Endometrial microvascular endothelial cells (primary cell): ENCODE measurements at regions not wholly inside any gene's neighbourhood (a gene's known extent, or its start where the extent isn't known, plus 50 kb on each side); places are given as distances from the start of the nearest gene placed in this dataset.

Experiments
- in situ Hi-C: cut with HindIII; loops from 2 replicates; pipeline ENCODE4 v1.10.0; 2017; ENCODE audit warnings: low sequenced_read_pairs, low pct_unique_long_range_greater_than_20kb; ENCODE audit errors: inconsistent ontology term

GRCh38 chr13:105341758-105342157 lies 1193.7 kb downstream of the EFNB2 start:
- in situ Hi-C loops = no loop called here

- in situ Hi-C loops = no loop called here
Measured at GRCh38 chr13:105341256-105341655, 1194.2 kb downstream of the EFNB2 start.

GRCh38 chr13:105340061-105340606 lies 1195.3 kb downstream of the EFNB2 start:
- in situ Hi-C loops = no loop called here

GRCh38 chr13:105338773-105339172 lies 1196.7 kb downstream of the EFNB2 start:
- in situ Hi-C loops = no loop called here

DNA sequence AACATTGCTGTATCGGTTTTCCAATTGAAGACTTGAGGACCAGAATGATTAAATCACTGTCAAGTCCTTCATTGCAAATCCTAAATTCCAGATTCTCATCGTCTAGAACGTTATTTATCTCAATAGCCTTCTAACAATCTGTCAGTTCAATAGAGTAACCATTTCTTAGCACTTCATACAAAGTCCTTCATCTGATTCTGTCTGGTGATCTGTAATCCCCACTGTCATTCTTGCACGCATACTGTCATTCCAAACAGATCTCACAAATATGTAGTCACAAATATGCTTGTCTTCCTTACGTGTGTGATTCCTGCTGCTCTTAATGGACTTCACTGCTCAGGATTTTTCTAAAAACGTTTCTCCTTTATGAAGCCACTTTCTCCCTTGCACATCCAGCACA lies 1197.5 kb downstream of the EFNB2 start:
- in situ Hi-C loops = no loop called here

DNA sequence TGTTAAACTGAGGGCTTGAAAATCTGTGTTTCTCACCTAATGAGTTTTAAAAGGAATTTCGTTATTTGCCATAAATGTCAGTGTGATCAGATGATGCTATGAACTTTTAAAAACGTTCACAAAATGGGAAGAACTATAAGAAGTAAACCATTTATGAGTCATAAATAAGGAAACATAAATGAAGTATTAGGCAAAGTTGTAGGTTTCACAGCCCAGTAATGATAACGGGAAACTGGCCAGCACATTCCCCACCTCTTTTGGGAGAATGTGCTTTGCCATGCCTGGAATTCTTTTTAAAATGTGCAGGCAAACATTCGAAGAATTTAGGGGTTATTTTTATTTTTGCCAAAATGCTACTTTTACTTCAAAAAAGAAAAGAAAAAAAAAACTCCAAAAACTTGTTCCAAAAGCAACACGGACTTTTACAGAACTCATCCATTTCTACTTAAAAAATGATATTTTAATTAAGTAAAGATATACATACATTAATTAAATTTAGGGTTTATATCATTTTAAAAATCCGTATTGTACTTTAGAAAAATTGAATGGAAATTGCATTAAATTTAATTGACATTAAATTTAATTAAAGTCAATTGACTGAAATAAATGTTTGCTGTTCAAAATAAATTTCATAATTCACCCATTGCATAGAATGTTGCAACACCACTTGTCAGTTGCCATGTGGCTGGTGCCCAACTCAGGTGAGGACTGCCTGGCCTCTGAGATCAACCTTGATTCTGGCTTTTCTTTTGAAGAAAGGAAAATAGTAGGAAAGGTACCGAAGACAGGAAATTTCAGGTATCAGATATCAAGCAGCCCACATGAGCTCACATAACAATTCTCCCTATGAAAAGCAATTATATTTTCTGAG lies 1198.5 kb downstream of the EFNB2 start:
- in situ Hi-C loops = no loop called here

DNA sequence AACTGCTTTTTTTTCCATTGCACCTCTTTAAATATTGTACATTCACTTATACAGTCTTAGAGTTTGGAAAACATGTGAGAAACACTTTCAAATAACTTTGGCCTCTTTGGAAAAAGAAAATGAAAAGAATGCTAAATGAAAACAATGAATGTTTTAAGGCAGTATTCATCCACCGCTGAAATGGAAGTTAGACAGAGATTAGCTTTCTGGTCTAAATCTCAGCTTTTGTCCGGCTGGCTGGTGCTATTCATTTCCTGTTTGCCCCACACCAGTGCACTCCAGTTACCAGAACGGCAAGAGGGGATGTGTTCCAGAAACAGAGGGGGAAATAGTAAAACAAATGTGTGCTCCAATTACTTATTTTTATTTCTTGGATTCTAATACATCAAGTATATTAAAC lies 1201.3 kb downstream of the EFNB2 start:
- in situ Hi-C loops = no loop called here

- in situ Hi-C loops = no loop called here
Measured at GRCh38 chr13:105333416-105333815, 1202.0 kb downstream of the EFNB2 start.

GRCh38 chr13:105329359-105329758 lies 1206.1 kb downstream of the EFNB2 start:
- in situ Hi-C loops = no loop called here

DNA sequence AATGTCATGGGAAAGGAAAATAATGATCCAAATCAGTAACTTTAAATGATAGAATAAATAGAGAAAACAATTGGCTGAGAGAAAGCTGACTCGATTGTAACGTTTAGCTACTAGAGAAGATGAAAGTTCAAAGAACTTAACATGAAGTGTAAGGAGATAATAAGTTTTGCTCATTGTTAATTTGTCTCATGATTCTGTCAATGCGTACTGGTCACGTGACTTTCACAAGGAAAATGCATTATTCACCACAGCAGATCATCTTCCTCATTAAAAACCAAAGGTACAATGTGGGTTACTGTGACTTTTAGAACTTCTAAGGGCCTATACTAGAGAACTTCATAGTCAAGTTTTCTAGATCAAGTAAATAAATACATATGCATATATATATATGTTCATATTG lies 1207.2 kb downstream of the EFNB2 start:
- in situ Hi-C loops = no loop called here

GRCh38 chr13:105327581-105328126 lies 1207.8 kb downstream of the EFNB2 start:
- in situ Hi-C loops = no loop called here

DNA sequence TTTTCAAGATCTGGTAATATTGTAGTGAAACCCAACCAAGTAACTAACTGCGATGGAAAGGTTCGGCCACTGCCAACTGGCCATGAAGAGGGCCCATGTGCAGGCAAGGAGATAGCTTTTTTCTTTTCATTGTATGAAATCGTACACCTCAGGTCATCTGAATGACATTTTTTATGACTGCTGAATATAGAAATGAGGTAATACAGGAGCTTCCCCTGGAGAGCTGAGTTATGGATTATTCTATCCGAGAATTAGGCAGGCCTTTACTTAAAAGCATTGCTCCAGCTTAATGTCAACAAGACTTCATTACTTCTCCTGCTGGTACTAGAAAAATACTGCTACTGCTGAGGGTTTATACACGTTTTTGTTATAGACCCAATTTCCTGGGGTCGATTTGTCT lies 1215.6 kb downstream of the EFNB2 start:
- in situ Hi-C loops = no loop called here

DNA sequence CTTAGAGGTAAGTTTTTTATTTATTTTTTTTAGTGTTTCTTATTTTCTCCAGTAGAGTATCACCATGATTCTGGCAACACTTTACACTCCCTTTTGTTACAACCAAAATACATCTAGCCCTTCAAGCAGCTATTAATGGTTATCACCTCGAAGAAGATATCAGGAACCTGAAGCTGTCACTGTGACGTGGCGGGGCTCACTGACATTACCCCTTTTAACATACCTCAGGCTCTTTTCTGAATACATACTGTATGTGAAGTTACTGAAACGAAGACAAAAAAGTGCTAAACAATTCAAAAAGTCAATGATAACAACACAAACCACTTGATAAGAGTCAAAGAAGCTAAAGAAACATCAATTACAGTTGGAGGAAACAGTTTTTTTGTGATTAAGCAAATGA lies 1218.7 kb downstream of the EFNB2 start:
- in situ Hi-C loops = no loop called here

GRCh38 chr13:105312906-105313305 lies 1222.6 kb downstream of the EFNB2 start:
- in situ Hi-C loops = no loop called here

- in situ Hi-C loops = no loop called here
Measured at GRCh38 chr13:105311094-105311493, 1224.4 kb downstream of the EFNB2 start.

GRCh38 chr13:105307776-105308175 lies 1227.7 kb downstream of the EFNB2 start:
- in situ Hi-C loops = no loop called here

- in situ Hi-C loops = no loop called here
Measured at GRCh38 chr13:105297839-105298238, 1237.6 kb downstream of the EFNB2 start.

DNA sequence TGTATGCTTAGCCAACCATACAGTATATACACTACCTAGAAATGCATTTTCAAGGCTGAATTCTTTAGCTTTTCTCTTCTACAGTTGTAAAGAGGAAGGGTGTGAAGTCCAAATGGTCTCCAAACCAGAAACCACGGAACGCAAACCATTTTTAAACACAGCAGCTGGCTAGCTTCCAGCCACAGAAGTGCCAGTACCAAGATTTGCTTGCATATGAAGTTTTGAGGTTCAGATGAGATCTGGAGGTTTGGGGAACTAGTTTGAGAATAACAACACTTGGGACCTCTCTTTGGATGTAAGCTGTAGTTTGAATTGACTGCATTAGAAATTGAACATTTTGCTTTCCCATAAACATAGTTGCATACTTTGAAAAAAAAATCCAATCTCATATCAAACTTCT lies 1243.5 kb downstream of the EFNB2 start:
- in situ Hi-C loops = no loop called here

DNA sequence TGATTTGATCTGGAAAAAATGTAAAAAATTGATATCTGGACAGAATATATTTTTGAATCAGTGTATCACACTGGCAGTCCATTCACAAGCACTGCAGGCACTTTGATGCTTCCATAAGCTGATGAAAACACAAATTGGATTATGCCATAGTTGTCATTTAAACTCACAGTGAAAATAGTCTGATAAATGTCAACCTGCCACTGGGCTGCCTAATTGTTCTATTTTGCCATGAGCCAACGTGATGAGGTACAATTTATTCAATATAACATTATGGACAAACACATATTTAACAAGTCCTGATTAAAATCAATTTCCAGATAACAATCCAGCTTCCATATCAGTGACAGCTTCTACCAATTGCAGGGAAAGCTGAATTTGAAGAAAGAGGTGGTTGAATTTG lies 1244.9 kb downstream of the EFNB2 start:
- in situ Hi-C loops = no loop called here

DNA sequence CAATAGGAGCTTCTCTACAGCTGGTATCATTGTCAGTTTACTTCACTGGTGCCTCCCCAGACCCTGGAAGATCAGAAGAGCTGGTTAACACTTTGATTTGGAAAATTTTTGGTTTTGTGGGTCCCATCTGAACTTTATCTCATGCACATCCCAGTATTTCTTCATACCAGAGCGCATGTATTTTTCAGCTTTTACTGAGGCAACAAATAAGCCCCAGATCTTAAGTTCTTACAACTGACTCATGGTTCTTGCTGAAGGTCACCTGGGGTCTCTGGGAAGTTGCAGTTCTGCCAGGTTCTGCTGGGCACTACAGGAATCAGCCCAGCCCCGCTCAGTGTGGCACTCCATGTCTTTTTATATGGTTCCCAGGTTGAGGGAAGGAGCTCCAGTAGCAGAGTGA lies 1249.9 kb downstream of the EFNB2 start:
- in situ Hi-C loops = no loop called here
